Glutamatergic neuron (in vitro differentiated cells): ENCODE measurements at regions not wholly inside any gene's neighbourhood (a gene's known extent, or its start where the extent isn't known, plus 50 kb on each side); places are given as distances from the start of the nearest gene placed in this dataset.

ENCODE experiments used
- DNase-seq: peaks from one replicate; pipeline ENCODE4 v3.0.0; 2022
- H3K27ac Mint-ChIP-seq: one replicate; pipeline ENCODE4 v1.8.0; 2020; ENCODE audit warnings: mild to moderate bottlenecking, mixed read lengths, inconsistent platforms; ENCODE audit not compliant: unreplicated experiment
- H3K27me3 Mint-ChIP-seq: one replicate; pipeline ENCODE4 v1.8.0; 2020; ENCODE audit warnings: mild to moderate bottlenecking, moderate library complexity, mixed read lengths, inconsistent platforms; ENCODE audit not compliant: unreplicated experiment
- H3K36me3 Mint-ChIP-seq: one replicate; pipeline ENCODE4 v1.8.0; 2020; ENCODE audit warnings: mild to moderate bottlenecking, mixed read lengths, inconsistent platforms; ENCODE audit not compliant: unreplicated experiment
- H3K4me1 Mint-ChIP-seq: one replicate; pipeline ENCODE4 v1.8.0; 2020; ENCODE audit warnings: mild to moderate bottlenecking, low read depth, mixed read lengths, inconsistent platforms; ENCODE audit not compliant: unreplicated experiment
- H3K4me3 Mint-ChIP-seq: one replicate; pipeline ENCODE4 v1.8.0; 2020; ENCODE audit warnings: mild to moderate bottlenecking, mixed read lengths, inconsistent platforms; ENCODE audit not compliant: unreplicated experiment
- H3K9me3 Mint-ChIP-seq: one replicate; pipeline ENCODE4 v1.8.0; 2020; ENCODE audit warnings: mild to moderate bottlenecking, moderate library complexity, mixed read lengths, inconsistent platforms; ENCODE audit not compliant: unreplicated experiment
- TF ChIP-seq, protein P1 (sequence below): fragments of 200-600 bp; sonication (generic); IDR thresholded peaks from one replicate; pipeline ENCODE4 v1.5.0; 2021; ENCODE audit not compliant: partially characterized antibody, unreplicated experiment

DNA sequence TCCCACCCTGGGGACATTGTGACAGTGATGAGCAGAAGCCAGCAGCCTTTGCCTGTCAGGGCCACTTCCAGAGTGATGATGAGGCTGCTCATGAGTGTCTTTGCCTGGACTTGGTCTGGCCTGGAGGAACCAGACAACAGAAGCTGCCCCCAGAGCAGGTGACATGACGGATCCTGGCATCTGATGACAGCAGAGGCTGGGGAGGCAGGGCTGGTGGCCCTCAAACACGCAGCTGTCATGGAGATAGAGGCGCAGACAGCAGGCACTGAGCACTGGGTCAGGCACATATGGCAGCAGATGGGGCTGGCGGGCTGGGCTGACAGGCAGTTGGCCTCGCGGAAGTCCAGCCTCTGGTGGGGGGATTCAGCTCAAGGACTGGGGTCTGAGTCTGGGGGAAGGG is 66.4 kb upstream of the STUM start:
- no peaks in the 10 kb centered on the region for H3K36me3 Mint-ChIP-seq
- peaks cover 8% of the 10 kb centered on the region for H3K27me3 Mint-ChIP-seq
- H3K9me3 Mint-ChIP-seq, result peaks cover 14% of the 10 kb centered on the region
- peak overlapping the region; percentile 95 for H3K27ac Mint-ChIP-seq
- H3K4me3 Mint-ChIP-seq, result peak overlapping the region; percentile 70
- TF ChIP-seq, protein P1, sequence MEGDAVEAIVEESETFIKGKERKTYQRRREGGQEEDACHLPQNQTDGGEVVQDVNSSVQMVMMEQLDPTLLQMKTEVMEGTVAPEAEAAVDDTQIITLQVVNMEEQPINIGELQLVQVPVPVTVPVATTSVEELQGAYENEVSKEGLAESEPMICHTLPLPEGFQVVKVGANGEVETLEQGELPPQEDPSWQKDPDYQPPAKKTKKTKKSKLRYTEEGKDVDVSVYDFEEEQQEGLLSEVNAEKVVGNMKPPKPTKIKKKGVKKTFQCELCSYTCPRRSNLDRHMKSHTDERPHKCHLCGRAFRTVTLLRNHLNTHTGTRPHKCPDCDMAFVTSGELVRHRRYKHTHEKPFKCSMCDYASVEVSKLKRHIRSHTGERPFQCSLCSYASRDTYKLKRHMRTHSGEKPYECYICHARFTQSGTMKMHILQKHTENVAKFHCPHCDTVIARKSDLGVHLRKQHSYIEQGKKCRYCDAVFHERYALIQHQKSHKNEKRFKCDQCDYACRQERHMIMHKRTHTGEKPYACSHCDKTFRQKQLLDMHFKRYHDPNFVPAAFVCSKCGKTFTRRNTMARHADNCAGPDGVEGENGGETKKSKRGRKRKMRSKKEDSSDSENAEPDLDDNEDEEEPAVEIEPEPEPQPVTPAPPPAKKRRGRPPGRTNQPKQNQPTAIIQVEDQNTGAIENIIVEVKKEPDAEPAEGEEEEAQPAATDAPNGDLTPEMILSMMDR, result no peak
- H3K4me1 Mint-ChIP-seq, result peaks cover 20% of the 10 kb centered on the region
- peak; percentile 72 for DNase-seq

DNA sequence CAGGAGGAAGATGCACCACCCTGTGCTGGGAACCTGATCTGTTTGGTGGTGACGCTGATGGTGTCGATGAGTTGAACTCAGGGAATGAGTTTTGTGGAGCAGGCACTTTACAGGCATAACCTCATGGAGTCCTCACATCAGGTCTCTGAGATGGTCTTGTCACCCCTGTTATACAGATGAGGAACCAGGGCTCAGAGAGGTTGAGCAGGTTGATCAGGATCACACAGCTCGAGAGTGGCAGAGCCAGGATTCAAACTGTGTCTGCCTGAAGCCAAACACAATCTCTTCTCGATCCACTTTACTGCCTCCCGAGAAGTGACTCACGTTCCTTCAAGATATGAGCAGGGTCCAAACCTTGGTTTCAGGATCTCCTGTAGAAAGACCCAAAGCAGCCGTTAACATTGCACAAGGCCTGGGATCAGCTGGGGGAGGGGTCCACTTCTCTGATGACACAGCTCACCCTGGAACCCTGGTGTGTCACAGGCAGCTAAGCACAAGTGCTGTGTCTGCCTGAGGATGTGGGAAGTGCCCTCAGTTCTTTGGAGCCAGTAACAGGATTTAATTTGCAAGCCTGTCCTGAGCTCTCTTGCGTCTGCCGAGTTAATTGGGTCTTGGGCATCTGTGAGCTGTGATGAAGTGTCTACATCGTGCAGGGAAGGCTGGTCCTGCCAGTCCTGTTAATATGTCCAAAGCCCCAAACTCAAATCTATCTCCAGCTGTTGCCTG is 65.4 kb upstream of the STUM start:
- TF ChIP-seq, protein P1, result no peak
- Mint-ChIP-seq H3K9me3 (peaks cover 14% of the 10 kb centered on the region), H3K27me3 (peaks cover 8% of the 10 kb centered on the region), H3K4me1 (peaks cover 20% of the 10 kb centered on the region), H3K36me3 (no peaks in the 10 kb centered on the region), H3K4me3 (no peak overlapping the region), H3K27ac (peak overlapping the region; percentile 95)
- DNase-seq, result no peak

DNA sequence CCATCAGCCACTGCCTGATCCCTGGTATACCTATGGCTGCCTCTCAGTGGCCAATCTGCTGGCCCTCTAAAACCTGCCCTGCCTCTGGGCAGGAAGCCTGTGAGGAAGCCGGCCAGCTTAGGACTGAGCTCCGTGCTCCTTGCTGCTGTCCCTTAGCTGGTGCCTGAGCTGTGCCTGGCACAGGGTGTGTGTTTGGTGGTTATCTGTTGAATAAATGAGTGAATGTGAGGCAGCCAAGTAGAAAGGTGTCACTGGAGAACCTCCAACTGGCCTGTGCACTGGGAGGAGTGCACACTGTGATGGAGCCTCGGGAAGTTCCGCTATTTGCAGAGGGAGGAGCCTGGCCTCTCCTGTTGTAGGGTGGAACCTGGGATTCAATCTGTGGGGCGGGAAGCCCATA is 63.4 kb upstream of the STUM start:
- Mint-ChIP-seq H3K27ac (no peak overlapping the region), H3K36me3 (peaks cover 5% of the 10 kb centered on the region), H3K9me3 (peaks cover 14% of the 10 kb centered on the region), H3K27me3 (peaks cover 11% of the 10 kb centered on the region), H3K4me3 (no peak overlapping the region), H3K4me1 (peaks cover 20% of the 10 kb centered on the region)
- TF ChIP-seq, protein P1, result no peak
- no peak for DNase-seq

DNA sequence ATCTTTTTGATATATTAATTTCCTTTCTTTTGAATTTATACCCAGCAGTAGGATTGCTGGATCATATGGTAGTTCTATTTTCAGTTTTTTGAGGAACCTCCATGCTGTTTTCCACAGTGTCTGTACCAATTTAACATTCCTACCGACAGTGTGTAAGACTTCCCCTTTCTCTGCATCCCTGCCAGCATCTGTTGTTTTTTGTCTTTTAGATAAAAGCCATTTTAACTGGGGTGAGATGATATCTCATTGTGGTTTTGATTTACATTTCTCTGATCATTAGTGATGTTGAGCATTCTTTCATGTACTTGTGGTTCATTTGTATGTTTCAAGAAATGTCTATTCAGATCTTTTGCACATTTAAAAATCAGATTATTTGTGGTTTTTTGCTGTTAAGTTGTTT is 62.4 kb upstream of the STUM start:
- DNase-seq, result no peak
- H3K36me3 Mint-ChIP-seq, result peaks cover 5% of the 10 kb centered on the region
- H3K4me1 Mint-ChIP-seq, result peaks cover 20% of the 10 kb centered on the region
- no peak overlapping the region for H3K4me3 Mint-ChIP-seq
- TF ChIP-seq, protein P1, result no peak
- peaks cover 11% of the 10 kb centered on the region for H3K27me3 Mint-ChIP-seq
- peaks cover 14% of the 10 kb centered on the region for H3K9me3 Mint-ChIP-seq
- H3K27ac Mint-ChIP-seq, result no peak overlapping the region

DNA sequence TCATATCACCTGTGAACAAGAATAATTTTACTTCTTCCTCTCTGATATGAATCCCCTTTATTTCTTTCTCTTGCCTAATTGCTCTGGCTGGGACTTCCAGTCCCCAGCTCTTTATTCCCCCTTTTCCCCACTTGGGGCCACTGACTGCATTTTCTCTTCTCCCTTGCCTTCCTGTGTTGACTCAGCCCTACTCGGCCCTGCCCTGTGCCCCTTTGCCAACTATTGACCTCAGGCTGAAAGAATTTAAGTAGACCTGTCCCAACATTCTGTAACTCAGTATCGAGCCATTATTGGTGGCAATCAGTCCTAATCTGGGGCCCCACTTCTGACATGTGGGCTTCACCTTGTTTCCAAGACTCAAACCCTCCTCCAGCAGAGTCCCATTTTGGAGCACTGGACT is 60.6 kb upstream of the STUM start:
- H3K4me1 Mint-ChIP-seq, result peaks cover 12% of the 10 kb centered on the region
- H3K27ac Mint-ChIP-seq, result no peak overlapping the region
- TF ChIP-seq, protein P1, result no peak
- DNase-seq, result no peak
- H3K27me3 Mint-ChIP-seq, result peaks cover 5% of the 10 kb centered on the region
- peaks cover 5% of the 10 kb centered on the region for H3K36me3 Mint-ChIP-seq
- peaks cover 5% of the 10 kb centered on the region for H3K9me3 Mint-ChIP-seq
- no peak overlapping the region for H3K4me3 Mint-ChIP-seq
